ENCODE measurements at regions not wholly inside any gene's neighbourhood (a gene's known extent, or its start where the extent isn't known, plus 50 kb on each side); places are given as distances from the start of the nearest gene placed in this dataset.

DNA sequence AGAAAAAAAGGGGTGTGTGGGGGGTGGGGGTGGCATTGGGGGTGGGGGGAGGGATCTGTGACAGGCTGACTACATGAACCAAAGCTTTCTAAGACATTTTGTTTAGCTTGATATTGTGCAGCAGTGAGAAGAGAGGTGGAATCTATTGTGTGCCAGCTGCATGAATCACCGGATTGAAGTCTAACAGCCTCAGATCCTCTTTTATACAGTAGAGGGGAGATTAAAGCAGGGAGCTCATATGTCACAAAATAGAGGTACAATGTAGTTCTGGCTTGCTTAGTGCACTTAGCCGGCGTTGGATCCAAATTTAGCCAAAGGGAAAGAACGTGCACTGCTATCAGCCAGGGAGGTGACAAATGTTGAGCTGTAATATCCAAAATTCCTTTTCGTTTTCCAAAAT, 404.2 kb upstream of the CITED2 start:
- no peak overlapping the region for H3K4me3 ChIP-seq (ENCODE audit: low read length)
- H2AFZ ChIP-seq (ENCODE audit: low read depth, low read length) = peak overlapping the region; percentile 72
- no peaks in the 10 kb centered on the region for H3K27me3 ChIP-seq (ENCODE audit: insufficient read depth, low read depth, low read length)
- peak overlapping the region; percentile 26 for H3K27ac ChIP-seq (ENCODE audit: low read length)
- TF ChIP-seq CTCF (IDR thresholded peaks at IDR 0.05; ENCODE audit: poor library complexity, severe bottlenecking) (no peak), POLR2AphosphoS5 (IDR thresholded peaks at IDR 0.05) (no peak), SMC3 (conservative IDR thresholded peaks at IDR 0.05; ENCODE audit: poor library complexity) (no peak), MXI1 (conservative IDR thresholded peaks at IDR 0.05; ENCODE audit: poor library complexity, severe bottlenecking) (no peak), EZH2 (IDR thresholded peaks at IDR 0.05; ENCODE audit: borderline replicate concordance, insufficient read depth, low read length, poor library complexity, severe bottlenecking) (no peak), REST (IDR thresholded peaks at IDR 0.05; ENCODE audit: borderline replicate concordance) (no peak), RAD21 (conservative IDR thresholded peaks at IDR 0.05) (no peak), EP300 (conservative IDR thresholded peaks at IDR 0.05; ENCODE audit: poor library complexity, severe bottlenecking) (no peak), TAF1 (IDR thresholded peaks at IDR 0.05; ENCODE audit: low read depth) (no peak)
- H3K79me2 ChIP-seq (replicated peaks; ENCODE audit: insufficient read depth, low read length) = no peaks in the 10 kb centered on the region
- H3K4me2 ChIP-seq (ENCODE audit: low read length) = no peak overlapping the region
- no peaks in the 10 kb centered on the region for H3F3A ChIP-seq (ENCODE audit: insufficient read depth, low read length, poor library complexity, severe bottlenecking)
- no peaks in the 10 kb centered on the region for H3K36me3 ChIP-seq (ENCODE audit: insufficient read depth, low read length)
- no peak overlapping the region for H3K9ac ChIP-seq (ENCODE audit: low read length)
- H4K20me1 ChIP-seq (ENCODE audit: insufficient read depth) = no peaks in the 10 kb centered on the region
- H3K9me3 ChIP-seq (ENCODE audit: low read length) = no peaks in the 10 kb centered on the region
- H3K9me2 ChIP-seq (ENCODE audit: insufficient read depth, low read length) = no peaks in the 10 kb centered on the region

- H3F3A ChIP-seq (ENCODE audit: insufficient read depth, low read length, poor library complexity, severe bottlenecking) = no peaks in the 10 kb centered on the region
- H3K79me2 ChIP-seq (replicated peaks; ENCODE audit: insufficient read depth, low read length) = no peaks in the 10 kb centered on the region
- H3K4me3 ChIP-seq (ENCODE audit: low read length) = no peak overlapping the region
- peak overlapping the region; percentile 72 for H2AFZ ChIP-seq (ENCODE audit: low read depth, low read length)
- no peak overlapping the region for H3K4me2 ChIP-seq (ENCODE audit: low read length)
- no peaks in the 10 kb centered on the region for H3K9me2 ChIP-seq (ENCODE audit: insufficient read depth, low read length)
- peak overlapping the region; percentile 52 for H3K9ac ChIP-seq (ENCODE audit: low read length)
- no peaks in the 10 kb centered on the region for H4K20me1 ChIP-seq (ENCODE audit: insufficient read depth)
- no peaks in the 10 kb centered on the region for H3K9me3 ChIP-seq (ENCODE audit: low read length)
- H3K36me3 ChIP-seq (ENCODE audit: insufficient read depth, low read length) = no peaks in the 10 kb centered on the region
- TF ChIP-seq RAD21 (conservative IDR thresholded peaks at IDR 0.05) = no peak
- no peak for TF ChIP-seq TAF1 (IDR thresholded peaks at IDR 0.05; ENCODE audit: low read depth)
- no peak for TF ChIP-seq MXI1 (conservative IDR thresholded peaks at IDR 0.05; ENCODE audit: poor library complexity, severe bottlenecking)
- TF ChIP-seq POLR2AphosphoS5 (IDR thresholded peaks at IDR 0.05) = no peak
- TF ChIP-seq SMC3 (conservative IDR thresholded peaks at IDR 0.05; ENCODE audit: poor library complexity) = no peak
- no peak for TF ChIP-seq EZH2 (IDR thresholded peaks at IDR 0.05; ENCODE audit: borderline replicate concordance, insufficient read depth, low read length, poor library complexity, severe bottlenecking)
- no peak for TF ChIP-seq CTCF (IDR thresholded peaks at IDR 0.05; ENCODE audit: poor library complexity, severe bottlenecking)
- peak; percentile 22 for TF ChIP-seq REST (IDR thresholded peaks at IDR 0.05; ENCODE audit: borderline replicate concordance)
- H3K27me3 ChIP-seq (ENCODE audit: insufficient read depth, low read depth, low read length) = no peaks in the 10 kb centered on the region
- H3K27ac ChIP-seq (ENCODE audit: low read length) = peak overlapping the region; percentile 50
Observed at GRCh38 chr6:139778106-139778505, 403.7 kb upstream of the CITED2 start.

Data from neural cell (in vitro differentiated cells).